GM12878 (cell line): ENCODE measurements at regions not wholly inside any gene's neighbourhood (a gene's known extent, or its start where the extent isn't known, plus 50 kb on each side); places are given as distances from the start of the nearest gene placed in this dataset.

ENCODE experiments used
- GABPA ChIP-seq: IDR thresholded peaks from 2 replicates; pipeline ENCODE4 v1.6.1; 2014; ENCODE audit warnings: antibody characterized with exemption, low read depth, mild to moderate bottlenecking, inconsistent platforms
- NBN ChIP-seq: fragments of 450-650 bp; IDR thresholded peaks from 2 replicates; pipeline ENCODE4 v1.6.1; 2016
- PAX5 ChIP-seq: IDR thresholded peaks from 2 replicates; pipeline ENCODE4 v1.6.1; 2011; ENCODE audit warnings: low read depth, low read length, borderline replicate concordance
- POLR2AphosphoS2 ChIP-seq: IDR thresholded peaks from 2 replicates; pipeline ENCODE4 v1.6.1; 2011; ENCODE audit warnings: low read depth, mild to moderate bottlenecking, low read length, improper control_type of control experiment, moderate library complexity
- TF ChIP-seq, protein P1 (sequence below): fragments of 450-650 bp; IDR thresholded peaks from 2 replicates; pipeline ENCODE4 v1.6.1; 2017; ENCODE audit warnings: mild to moderate bottlenecking, low read depth, inconsistent platforms; ENCODE audit not compliant: poor library complexity, severe bottlenecking

DNA sequence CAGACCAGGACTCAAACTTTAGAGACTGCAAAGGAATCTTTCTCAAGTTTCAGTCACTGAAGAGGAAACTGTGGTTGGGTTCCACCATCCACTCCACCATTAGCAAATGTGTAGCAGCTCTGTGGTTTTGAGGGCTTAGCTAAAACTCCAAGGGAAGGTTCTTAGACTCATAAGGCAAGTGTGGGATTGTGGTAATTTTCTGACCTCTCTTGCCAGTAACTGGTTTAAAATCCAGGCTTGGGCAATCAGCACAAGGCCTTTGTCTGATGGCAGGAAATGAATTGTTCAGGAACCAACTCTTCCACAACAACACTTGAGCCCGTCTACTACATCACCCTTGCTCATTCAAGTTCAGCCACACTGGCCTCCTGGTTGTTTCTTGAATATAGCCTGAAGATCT, 68.6 kb upstream of the FBXL4 start:
- TF ChIP-seq NBN = no peak
- TF ChIP-seq, protein P1, sequence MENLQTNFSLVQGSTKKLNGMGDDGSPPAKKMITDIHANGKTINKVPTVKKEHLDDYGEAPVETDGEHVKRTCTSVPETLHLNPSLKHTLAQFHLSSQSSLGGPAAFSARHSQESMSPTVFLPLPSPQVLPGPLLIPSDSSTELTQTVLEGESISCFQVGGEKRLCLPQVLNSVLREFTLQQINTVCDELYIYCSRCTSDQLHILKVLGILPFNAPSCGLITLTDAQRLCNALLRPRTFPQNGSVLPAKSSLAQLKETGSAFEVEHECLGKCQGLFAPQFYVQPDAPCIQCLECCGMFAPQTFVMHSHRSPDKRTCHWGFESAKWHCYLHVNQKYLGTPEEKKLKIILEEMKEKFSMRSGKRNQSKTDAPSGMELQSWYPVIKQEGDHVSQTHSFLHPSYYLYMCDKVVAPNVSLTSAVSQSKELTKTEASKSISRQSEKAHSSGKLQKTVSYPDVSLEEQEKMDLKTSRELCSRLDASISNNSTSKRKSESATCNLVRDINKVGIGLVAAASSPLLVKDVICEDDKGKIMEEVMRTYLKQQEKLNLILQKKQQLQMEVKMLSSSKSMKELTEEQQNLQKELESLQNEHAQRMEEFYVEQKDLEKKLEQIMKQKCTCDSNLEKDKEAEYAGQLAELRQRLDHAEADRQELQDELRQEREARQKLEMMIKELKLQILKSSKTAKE = no peak
- TF ChIP-seq POLR2AphosphoS2 = no peak
- TF ChIP-seq GABPA = no peak
- TF ChIP-seq PAX5 = no peak
